Spleen (tissue), 7 donors: ENCODE measurements at regions not wholly inside any gene's neighbourhood (a gene's known extent, or its start where the extent isn't known, plus 50 kb on each side); places are given as distances from the start of the nearest gene placed in this dataset.
"Not testable (repeated sequence)": the region's sequence is repeated elsewhere in the genome, so short reads cannot be mapped to it uniquely, and the experiment has no call there.

ENCODE experiments used
- CTCF ChIP-seq, 11 experiments: fragments of 200-600 bp in 7 of 11; fragments of 450-650 bp in 4 of 11; sonication (generic) in 4 of 11; IDR thresholded peaks in 8 of 11; conservative IDR thresholded peaks in 3 of 11; 1 replicate in 7 of 11; 2 replicates in 4 of 11; pipeline versions ENCODE4 v1.4.0 to v1.8.0; 2016 to 2021; ENCODE audit warnings: antibody characterized with exemption in 11 of 11, inconsistent platforms in 4 of 11, mild to moderate bottlenecking in 1 of 11
- POLR2A ChIP-seq, 3 donors: fragments of 450-650 bp; IDR thresholded peaks; one replicate each; pipeline ENCODE4 v1.5.1; 2017; ENCODE audit warnings: antibody characterized with exemption in 3 of 3, mild to moderate bottlenecking in 1 of 3
- donor health status: DM: no; HTN: no; CAD: no; lungs with moderate emphysema.
- donor health status: DM: no; HTN: no; CAD: no.
- donor health status: DM: no; HTN: no; CAD: no.

- not testable (repeated sequence) for TF ChIP-seq CTCF (IDR thresholded peaks at IDR 0.05 in 8 of 11, conservative IDR thresholded peaks at IDR 0.05 in 3 of 11); POLR2A (IDR thresholded peaks at IDR 0.05)
Measured at GRCh38 chr9:67112148-67112547, 119.8 kb upstream of the SPATA31A3 start.
